ENCODE measurements at regions not wholly inside any gene's neighbourhood (a gene's known extent, or its start where the extent isn't known, plus 50 kb on each side); places are given as distances from the start of the nearest gene placed in this dataset.

- TF ChIP-seq CTCF (IDR thresholded peaks at IDR 0.05; ENCODE audit: borderline replicate concordance, extremely low read depth, low read length, poor library complexity, severe bottlenecking) (no peak), EZH2 (IDR thresholded peaks at IDR 0.05; ENCODE audit: borderline replicate concordance, low read depth, low read length, severe bottlenecking) (no peak)
Observed at GRCh38 chr4:111689731-111690130, 455.5 kb upstream of the FAM241A start.

Data from DND-41 (cell line).